ENCODE measurements at regions not wholly inside any gene's neighbourhood (a gene's known extent, or its start where the extent isn't known, plus 50 kb on each side); places are given as distances from the start of the nearest gene placed in this dataset.

GRCh38 chr21:27803571-27803970 lies 836.7 kb upstream of the ADAMTS5 start:
- H3K27ac Mint-ChIP-seq, result no peak overlapping the region
- no peaks in the 10 kb centered on the region for H3K9me2 ChIP-seq (ENCODE audit: insufficient read depth)
- no peaks in the 10 kb centered on the region for H4K20me1 ChIP-seq (replicated peaks; ENCODE audit: insufficient read depth)
- no peaks in the 10 kb centered on the region for H3K4me1 ChIP-seq (ENCODE audit: insufficient read depth)
- no peak overlapping the region for H3K4me3 Mint-ChIP-seq
- ATAC-seq (no peak), DNase-seq (ENCODE audit: low spot score) (no peak)
- H3K27me3 Mint-ChIP-seq (ENCODE audit: insufficient read depth, low read depth, poor library complexity), result no peaks in the 10 kb centered on the region
- no peaks in the 10 kb centered on the region for H3K9me3 Mint-ChIP-seq
- TF ChIP-seq, protein P1, sequence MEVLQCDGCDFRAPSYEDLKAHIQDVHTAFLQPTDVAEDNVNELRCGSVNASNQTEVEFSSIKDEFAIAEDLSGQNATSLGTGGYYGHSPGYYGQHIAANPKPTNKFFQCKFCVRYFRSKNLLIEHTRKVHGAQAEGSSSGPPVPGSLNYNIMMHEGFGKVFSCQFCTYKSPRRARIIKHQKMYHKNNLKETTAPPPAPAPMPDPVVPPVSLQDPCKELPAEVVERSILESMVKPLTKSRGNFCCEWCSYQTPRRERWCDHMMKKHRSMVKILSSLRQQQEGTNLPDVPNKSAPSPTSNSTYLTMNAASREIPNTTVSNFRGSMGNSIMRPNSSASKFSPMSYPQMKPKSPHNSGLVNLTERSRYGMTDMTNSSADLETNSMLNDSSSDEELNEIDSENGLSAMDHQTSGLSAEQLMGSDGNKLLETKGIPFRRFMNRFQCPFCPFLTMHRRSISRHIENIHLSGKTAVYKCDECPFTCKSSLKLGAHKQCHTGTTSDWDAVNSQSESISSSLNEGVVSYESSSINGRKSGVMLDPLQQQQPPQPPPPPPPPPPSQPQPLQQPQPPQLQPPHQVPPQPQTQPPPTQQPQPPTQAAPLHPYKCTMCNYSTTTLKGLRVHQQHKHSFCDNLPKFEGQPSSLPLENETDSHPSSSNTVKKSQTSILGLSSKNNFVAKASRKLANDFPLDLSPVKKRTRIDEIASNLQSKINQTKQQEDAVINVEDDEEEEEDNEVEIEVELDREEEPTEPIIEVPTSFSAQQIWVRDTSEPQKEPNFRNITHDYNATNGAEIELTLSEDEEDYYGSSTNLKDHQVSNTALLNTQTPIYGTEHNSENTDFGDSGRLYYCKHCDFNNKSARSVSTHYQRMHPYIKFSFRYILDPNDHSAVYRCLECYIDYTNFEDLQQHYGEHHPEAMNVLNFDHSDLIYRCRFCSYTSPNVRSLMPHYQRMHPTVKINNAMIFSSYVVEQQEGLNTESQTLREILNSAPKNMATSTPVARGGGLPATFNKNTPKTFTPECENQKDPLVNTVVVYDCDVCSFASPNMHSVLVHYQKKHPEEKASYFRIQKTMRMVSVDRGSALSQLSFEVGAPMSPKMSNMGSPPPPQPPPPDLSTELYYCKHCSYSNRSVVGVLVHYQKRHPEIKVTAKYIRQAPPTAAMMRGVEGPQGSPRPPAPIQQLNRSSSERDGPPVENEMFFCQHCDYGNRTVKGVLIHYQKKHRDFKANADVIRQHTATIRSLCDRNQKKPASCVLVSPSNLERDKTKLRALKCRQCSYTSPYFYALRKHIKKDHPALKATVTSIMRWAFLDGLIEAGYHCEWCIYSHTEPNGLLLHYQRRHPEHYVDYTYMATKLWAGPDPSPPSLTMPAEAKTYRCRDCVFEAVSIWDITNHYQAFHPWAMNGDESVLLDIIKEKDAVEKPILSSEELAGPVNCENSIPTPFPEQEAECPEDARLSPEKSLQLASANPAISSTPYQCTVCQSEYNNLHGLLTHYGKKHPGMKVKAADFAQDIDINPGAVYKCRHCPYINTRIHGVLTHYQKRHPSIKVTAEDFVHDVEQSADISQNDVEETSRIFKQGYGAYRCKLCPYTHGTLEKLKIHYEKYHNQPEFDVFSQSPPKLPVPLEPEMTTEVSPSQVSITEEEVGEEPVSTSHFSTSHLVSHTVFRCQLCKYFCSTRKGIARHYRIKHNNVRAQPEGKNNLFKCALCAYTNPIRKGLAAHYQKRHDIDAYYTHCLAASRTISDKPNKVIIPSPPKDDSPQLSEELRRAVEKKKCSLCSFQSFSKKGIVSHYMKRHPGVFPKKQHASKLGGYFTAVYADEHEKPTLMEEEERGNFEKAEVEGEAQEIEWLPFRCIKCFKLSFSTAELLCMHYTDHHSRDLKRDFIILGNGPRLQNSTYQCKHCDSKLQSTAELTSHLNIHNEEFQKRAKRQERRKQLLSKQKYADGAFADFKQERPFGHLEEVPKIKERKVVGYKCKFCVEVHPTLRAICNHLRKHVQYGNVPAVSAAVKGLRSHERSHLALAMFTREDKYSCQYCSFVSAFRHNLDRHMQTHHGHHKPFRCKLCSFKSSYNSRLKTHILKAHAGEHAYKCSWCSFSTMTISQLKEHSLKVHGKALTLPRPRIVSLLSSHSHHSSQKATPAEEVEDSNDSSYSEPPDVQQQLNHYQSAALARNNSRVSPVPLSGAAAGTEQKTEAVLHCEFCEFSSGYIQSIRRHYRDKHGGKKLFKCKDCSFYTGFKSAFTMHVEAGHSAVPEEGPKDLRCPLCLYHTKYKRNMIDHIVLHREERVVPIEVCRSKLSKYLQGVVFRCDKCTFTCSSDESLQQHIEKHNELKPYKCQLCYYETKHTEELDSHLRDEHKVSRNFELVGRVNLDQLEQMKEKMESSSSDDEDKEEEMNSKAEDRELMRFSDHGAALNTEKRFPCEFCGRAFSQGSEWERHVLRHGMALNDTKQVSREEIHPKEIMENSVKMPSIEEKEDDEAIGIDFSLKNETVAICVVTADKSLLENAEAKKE (CRISPR knock-in tag; IDR thresholded peaks at IDR 0.05), result no peak
- TF ChIP-seq, protein P2, sequence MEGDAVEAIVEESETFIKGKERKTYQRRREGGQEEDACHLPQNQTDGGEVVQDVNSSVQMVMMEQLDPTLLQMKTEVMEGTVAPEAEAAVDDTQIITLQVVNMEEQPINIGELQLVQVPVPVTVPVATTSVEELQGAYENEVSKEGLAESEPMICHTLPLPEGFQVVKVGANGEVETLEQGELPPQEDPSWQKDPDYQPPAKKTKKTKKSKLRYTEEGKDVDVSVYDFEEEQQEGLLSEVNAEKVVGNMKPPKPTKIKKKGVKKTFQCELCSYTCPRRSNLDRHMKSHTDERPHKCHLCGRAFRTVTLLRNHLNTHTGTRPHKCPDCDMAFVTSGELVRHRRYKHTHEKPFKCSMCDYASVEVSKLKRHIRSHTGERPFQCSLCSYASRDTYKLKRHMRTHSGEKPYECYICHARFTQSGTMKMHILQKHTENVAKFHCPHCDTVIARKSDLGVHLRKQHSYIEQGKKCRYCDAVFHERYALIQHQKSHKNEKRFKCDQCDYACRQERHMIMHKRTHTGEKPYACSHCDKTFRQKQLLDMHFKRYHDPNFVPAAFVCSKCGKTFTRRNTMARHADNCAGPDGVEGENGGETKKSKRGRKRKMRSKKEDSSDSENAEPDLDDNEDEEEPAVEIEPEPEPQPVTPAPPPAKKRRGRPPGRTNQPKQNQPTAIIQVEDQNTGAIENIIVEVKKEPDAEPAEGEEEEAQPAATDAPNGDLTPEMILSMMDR (conservative IDR thresholded peaks at IDR 0.05; ENCODE audit: low read depth in 2 of 2), result no peak
- TF ChIP-seq EZH2phosphoT487 (IDR thresholded peaks at IDR 0.05; ENCODE audit: unreplicated experiment) (no peak), CREB1 (CRISPR knock-in tag; IDR thresholded peaks at IDR 0.05; ENCODE audit: low read depth) (no peak), NANOG (IDR thresholded peaks at IDR 0.05; ENCODE audit: borderline replicate concordance) (no peak), ZNF331 (CRISPR knock-in tag; IDR thresholded peaks at IDR 0.05; ENCODE audit: low read depth) (no peak), STAT1 (IDR thresholded peaks at IDR 0.05; ENCODE audit: unreplicated experiment) (no peak), JUNB (IDR thresholded peaks at IDR 0.05; ENCODE audit: unreplicated experiment) (no peak), POLR2AphosphoS5 (IDR thresholded peaks at IDR 0.05; ENCODE audit: low read depth) (no peak), ZNF114 (CRISPR knock-in tag; IDR thresholded peaks at IDR 0.05) (no peak), EZH2 (IDR thresholded peaks at IDR 0.05; ENCODE audit: low read depth, unreplicated experiment) (no peak)
- TF ChIP-seq, protein P3, sequence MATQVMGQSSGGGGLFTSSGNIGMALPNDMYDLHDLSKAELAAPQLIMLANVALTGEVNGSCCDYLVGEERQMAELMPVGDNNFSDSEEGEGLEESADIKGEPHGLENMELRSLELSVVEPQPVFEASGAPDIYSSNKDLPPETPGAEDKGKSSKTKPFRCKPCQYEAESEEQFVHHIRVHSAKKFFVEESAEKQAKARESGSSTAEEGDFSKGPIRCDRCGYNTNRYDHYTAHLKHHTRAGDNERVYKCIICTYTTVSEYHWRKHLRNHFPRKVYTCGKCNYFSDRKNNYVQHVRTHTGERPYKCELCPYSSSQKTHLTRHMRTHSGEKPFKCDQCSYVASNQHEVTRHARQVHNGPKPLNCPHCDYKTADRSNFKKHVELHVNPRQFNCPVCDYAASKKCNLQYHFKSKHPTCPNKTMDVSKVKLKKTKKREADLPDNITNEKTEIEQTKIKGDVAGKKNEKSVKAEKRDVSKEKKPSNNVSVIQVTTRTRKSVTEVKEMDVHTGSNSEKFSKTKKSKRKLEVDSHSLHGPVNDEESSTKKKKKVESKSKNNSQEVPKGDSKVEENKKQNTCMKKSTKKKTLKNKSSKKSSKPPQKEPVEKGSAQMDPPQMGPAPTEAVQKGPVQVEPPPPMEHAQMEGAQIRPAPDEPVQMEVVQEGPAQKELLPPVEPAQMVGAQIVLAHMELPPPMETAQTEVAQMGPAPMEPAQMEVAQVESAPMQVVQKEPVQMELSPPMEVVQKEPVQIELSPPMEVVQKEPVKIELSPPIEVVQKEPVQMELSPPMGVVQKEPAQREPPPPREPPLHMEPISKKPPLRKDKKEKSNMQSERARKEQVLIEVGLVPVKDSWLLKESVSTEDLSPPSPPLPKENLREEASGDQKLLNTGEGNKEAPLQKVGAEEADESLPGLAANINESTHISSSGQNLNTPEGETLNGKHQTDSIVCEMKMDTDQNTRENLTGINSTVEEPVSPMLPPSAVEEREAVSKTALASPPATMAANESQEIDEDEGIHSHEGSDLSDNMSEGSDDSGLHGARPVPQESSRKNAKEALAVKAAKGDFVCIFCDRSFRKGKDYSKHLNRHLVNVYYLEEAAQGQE (IDR thresholded peaks at IDR 0.05; ENCODE audit: unreplicated experiment), result no peak
- TF ChIP-seq, protein P4, sequence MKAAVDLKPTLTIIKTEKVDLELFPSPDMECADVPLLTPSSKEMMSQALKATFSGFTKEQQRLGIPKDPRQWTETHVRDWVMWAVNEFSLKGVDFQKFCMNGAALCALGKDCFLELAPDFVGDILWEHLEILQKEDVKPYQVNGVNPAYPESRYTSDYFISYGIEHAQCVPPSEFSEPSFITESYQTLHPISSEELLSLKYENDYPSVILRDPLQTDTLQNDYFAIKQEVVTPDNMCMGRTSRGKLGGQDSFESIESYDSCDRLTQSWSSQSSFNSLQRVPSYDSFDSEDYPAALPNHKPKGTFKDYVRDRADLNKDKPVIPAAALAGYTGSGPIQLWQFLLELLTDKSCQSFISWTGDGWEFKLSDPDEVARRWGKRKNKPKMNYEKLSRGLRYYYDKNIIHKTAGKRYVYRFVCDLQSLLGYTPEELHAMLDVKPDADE (IDR thresholded peaks at IDR 0.05), result no peak
- H3K27me3 ChIP-seq (ENCODE audit: insufficient read depth), result no peaks in the 10 kb centered on the region
- H3K4me2 ChIP-seq, result no peak overlapping the region
- H3K27ac ChIP-seq (ENCODE audit: low read depth), result no peak overlapping the region
- H3K4me3 ChIP-seq, result no peak overlapping the region
- H3K36me3 Mint-ChIP-seq (ENCODE audit: low read depth), result no peaks in the 10 kb centered on the region
- H2AFZ ChIP-seq, result no peak overlapping the region
- no peaks in the 10 kb centered on the region for H3K36me3 ChIP-seq (ENCODE audit: insufficient read depth)
- H3K4me1 Mint-ChIP-seq, result no peaks in the 10 kb centered on the region
- no peaks in the 10 kb centered on the region for H3F3A ChIP-seq (replicated peaks; ENCODE audit: low read depth)
- no peaks in the 10 kb centered on the region for H3K79me2 ChIP-seq (replicated peaks; ENCODE audit: insufficient read depth)

Measured in GM23338 (cell line).